ENCODE measurements at regions not wholly inside any gene's neighbourhood (a gene's known extent, or its start where the extent isn't known, plus 50 kb on each side); places are given as distances from the start of the nearest gene placed in this dataset.
"Not testable (repeated sequence)": the region's sequence is repeated elsewhere in the genome, so short reads cannot be mapped to it uniquely, and the experiment has no call there.

- no peak for DNase-seq (ENCODE audit: low read depth in 2 of 2)
These were observed 51.9 kb upstream of the NMUR2 start for GRCh38 chr5:152456815-152457443.

- DNase-seq (ENCODE audit: low read depth in 2 of 2) = no peak
These were observed 57.1 kb upstream of the NMUR2 start for GRCh38 chr5:152462021-152462721.

- DNase-seq (ENCODE audit: low read depth in 2 of 2) = no peak
These were observed 59.0 kb upstream of the NMUR2 start for GRCh38 chr5:152464048-152464447.

GRCh38 chr5:152465140-152465539 is 60.1 kb upstream of the NMUR2 start:
- DNase-seq (ENCODE audit: low read depth in 2 of 2) = no peak

GRCh38 chr5:152466085-152466745 is 61.1 kb upstream of the NMUR2 start:
- no peak for DNase-seq (ENCODE audit: low read depth in 2 of 2)

GRCh38 chr5:152470167-152470566 is 65.1 kb upstream of the NMUR2 start:
- DNase-seq (ENCODE audit: low read depth in 2 of 2) = no peak

- no peak for DNase-seq (ENCODE audit: low read depth in 2 of 2)
These were observed 67.0 kb upstream of the NMUR2 start for GRCh38 chr5:152472083-152472482.

GRCh38 chr5:152474961-152475360 is 69.9 kb upstream of the NMUR2 start:
- no peak for DNase-seq (ENCODE audit: low read depth in 2 of 2)

- DNase-seq (ENCODE audit: low read depth in 2 of 2) = no peak
These were observed 72.5 kb upstream of the NMUR2 start for GRCh38 chr5:152477536-152477935.

GRCh38 chr5:152479866-152480265 is 74.8 kb upstream of the NMUR2 start:
- DNase-seq (ENCODE audit: low read depth in 2 of 2) = not testable (repeated sequence)

- DNase-seq (ENCODE audit: low read depth in 2 of 2) = not testable (repeated sequence)
These were observed 75.6 kb upstream of the NMUR2 start for GRCh38 chr5:152480677-152481076.

GRCh38 chr5:152487130-152487529 is 82.1 kb upstream of the NMUR2 start:
- DNase-seq (ENCODE audit: low read depth in 2 of 2) = no peak

- DNase-seq (ENCODE audit: low read depth in 2 of 2) = no peak
These were observed 83.8 kb upstream of the NMUR2 start for GRCh38 chr5:152488869-152489268.

GRCh38 chr5:152499814-152500535 is 94.9 kb upstream of the NMUR2 start:
- DNase-seq (ENCODE audit: low read depth in 2 of 2) = no peak

- no peak for DNase-seq (ENCODE audit: low read depth in 2 of 2)
These were observed 96.2 kb upstream of the NMUR2 start for GRCh38 chr5:152501294-152501693.

- no peak for DNase-seq (ENCODE audit: low read depth in 2 of 2)
These were observed 98.1 kb upstream of the NMUR2 start for GRCh38 chr5:152503206-152503605.

GRCh38 chr5:152505442-152506042 is 100.5 kb upstream of the NMUR2 start:
- DNase-seq (ENCODE audit: low read depth in 2 of 2) = peak; percentile 8 to 10

GRCh38 chr5:152511120-152511519 is 106.0 kb upstream of the NMUR2 start:
- DNase-seq (ENCODE audit: low read depth in 2 of 2) = no peak

GRCh38 chr5:152511531-152512132 is 106.6 kb upstream of the NMUR2 start:
- DNase-seq (ENCODE audit: low read depth in 2 of 2) = no peak

GRCh38 chr5:152514827-152515397 is 109.8 kb upstream of the NMUR2 start:
- DNase-seq (ENCODE audit: low read depth in 2 of 2) = no peak

- no peak for DNase-seq (ENCODE audit: low read depth in 2 of 2)
These were observed 118.9 kb upstream of the NMUR2 start for GRCh38 chr5:152523964-152524363.
